ENCODE measurements at regions not wholly inside any gene's neighbourhood (a gene's known extent, or its start where the extent isn't known, plus 50 kb on each side); places are given as distances from the start of the nearest gene placed in this dataset.

GRCh38 chr18:24672165-24672941 is 211.9 kb downstream of the HRH4 start:
- H3K4me3 Mint-ChIP-seq, result no peak overlapping the region
- H3K27me3 Mint-ChIP-seq, result peaks cover 3% of the 10 kb centered on the region
- no peaks in the 10 kb centered on the region for H3K4me1 Mint-ChIP-seq
- H3K27ac Mint-ChIP-seq, result no peak overlapping the region
- no peaks in the 10 kb centered on the region for H3K9me3 Mint-ChIP-seq
- peaks cover 2% of the 10 kb centered on the region for H3K36me3 Mint-ChIP-seq

- Mint-ChIP-seq H3K4me3 (no peak overlapping the region), H3K9me3 (no peaks in the 10 kb centered on the region), H3K4me1 (no peaks in the 10 kb centered on the region), H3K27me3 (peaks cover 6% of the 10 kb centered on the region), H3K27ac (no peak overlapping the region), H3K36me3 (no peaks in the 10 kb centered on the region)
Observed at GRCh38 chr18:24674200-24674599, 213.8 kb downstream of the HRH4 start.

DNA sequence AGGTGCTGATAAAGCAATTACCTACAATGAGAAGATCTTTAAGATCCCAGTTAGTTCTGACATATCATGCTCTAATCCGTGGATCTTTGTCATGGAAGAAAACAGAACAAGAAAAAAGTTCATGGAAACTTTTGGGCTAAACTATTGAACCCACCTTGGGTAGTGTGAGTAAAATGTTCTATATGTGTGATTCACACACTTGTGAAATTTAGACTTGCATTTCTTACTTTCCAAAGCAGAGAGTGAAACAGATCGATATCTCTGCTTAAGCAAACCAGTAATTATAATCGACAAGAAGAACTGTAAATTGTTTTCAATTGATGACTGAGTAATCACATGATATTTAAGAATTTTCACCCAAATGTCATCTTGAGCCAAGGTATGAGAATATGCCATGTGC is 214.2 kb downstream of the HRH4 start:
- Mint-ChIP-seq H3K4me1 (no peaks in the 10 kb centered on the region), H3K27me3 (peaks cover 6% of the 10 kb centered on the region), H3K36me3 (no peaks in the 10 kb centered on the region), H3K27ac (no peak overlapping the region), H3K4me3 (no peak overlapping the region), H3K9me3 (no peaks in the 10 kb centered on the region)

- peaks cover 6% of the 10 kb centered on the region for H3K27me3 Mint-ChIP-seq
- no peak overlapping the region for H3K4me3 Mint-ChIP-seq
- H3K36me3 Mint-ChIP-seq, result no peaks in the 10 kb centered on the region
- no peak overlapping the region for H3K27ac Mint-ChIP-seq
- H3K4me1 Mint-ChIP-seq, result no peaks in the 10 kb centered on the region
- no peaks in the 10 kb centered on the region for H3K9me3 Mint-ChIP-seq
Observed at GRCh38 chr18:24677011-24677410, 216.6 kb downstream of the HRH4 start.

DNA sequence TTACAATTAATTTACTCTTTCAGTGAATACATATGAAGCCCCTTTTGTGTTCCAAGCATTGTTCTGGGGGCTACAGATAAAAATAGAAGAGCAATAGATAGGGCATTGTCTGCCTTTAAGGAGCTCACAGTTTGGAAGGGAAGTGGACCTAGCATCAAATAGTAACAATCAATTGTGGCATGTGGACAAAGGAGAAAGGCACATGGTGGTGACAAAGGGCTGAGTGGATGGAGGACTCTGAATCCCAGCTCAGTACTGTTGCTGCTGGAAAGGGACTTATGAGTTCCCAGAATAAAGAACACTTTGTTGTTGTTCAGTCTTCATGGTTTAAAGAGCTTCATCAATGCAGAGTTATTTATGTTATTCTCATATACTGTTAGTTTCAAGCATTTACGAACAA is 217.7 kb downstream of the HRH4 start:
- Mint-ChIP-seq H3K27ac (no peak overlapping the region), H3K27me3 (peaks cover 6% of the 10 kb centered on the region), H3K9me3 (no peaks in the 10 kb centered on the region), H3K4me1 (no peaks in the 10 kb centered on the region), H3K4me3 (no peak overlapping the region), H3K36me3 (no peaks in the 10 kb centered on the region)

DNA sequence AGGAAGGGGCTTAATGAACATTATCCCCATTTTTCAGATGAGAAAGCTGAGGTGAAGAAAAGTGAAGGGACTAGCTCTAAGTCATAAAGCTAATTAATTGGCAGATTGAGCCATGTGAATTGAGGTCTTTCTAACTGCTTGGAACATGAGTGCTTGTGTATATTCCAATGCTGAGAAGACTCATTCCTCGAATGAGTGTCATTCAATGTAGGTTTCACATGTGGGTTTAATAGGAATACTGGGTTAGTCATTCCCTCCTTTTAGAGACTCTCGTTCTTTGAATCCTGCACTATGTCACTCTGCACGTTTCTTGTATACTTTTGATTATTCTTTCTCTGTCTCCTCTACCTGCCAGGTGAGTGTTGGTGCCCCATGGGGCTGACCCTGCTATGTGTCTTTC is 218.2 kb downstream of the HRH4 start:
- H3K36me3 Mint-ChIP-seq, result no peaks in the 10 kb centered on the region
- H3K27ac Mint-ChIP-seq, result no peak overlapping the region
- H3K9me3 Mint-ChIP-seq, result no peaks in the 10 kb centered on the region
- peaks cover 6% of the 10 kb centered on the region for H3K27me3 Mint-ChIP-seq
- no peaks in the 10 kb centered on the region for H3K4me1 Mint-ChIP-seq
- no peak overlapping the region for H3K4me3 Mint-ChIP-seq

DNA sequence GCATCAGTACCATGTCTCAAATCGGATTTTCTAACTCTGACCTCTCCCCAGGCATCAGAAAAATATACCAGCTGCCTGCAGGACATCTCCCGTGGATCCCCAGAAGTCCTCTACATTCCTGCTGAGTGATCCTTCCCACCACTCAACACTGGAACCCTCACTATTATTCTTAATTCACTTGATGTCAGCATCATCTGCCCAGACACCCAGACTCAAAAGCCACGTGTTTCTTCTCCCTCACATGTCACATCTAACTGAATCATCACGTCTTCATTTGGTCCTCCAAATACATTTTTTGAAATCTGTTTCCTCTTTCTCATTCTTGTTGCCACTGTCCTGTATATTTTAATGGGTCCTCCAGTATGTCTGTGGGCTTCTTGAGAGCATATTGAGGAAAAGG is 218.6 kb downstream of the HRH4 start:
- no peaks in the 10 kb centered on the region for H3K9me3 Mint-ChIP-seq

GRCh38 chr18:24683925-24684324 is 223.5 kb downstream of the HRH4 start:
- no peaks in the 10 kb centered on the region for H3K36me3 Mint-ChIP-seq
- H3K27ac Mint-ChIP-seq, result no peak overlapping the region
- no peaks in the 10 kb centered on the region for H3K9me3 Mint-ChIP-seq
- H3K27me3 Mint-ChIP-seq, result peaks cover 3% of the 10 kb centered on the region
- H3K4me3 Mint-ChIP-seq, result no peak overlapping the region
- no peaks in the 10 kb centered on the region for H3K4me1 Mint-ChIP-seq

More for the DNA sequence above, 218.6 kb downstream of the HRH4 start:
- Mint-ChIP-seq H3K4me1 (no peaks in the 10 kb centered on the region), H3K27ac (no peak overlapping the region), H3K36me3 (no peaks in the 10 kb centered on the region), H3K4me3 (no peak overlapping the region), H3K27me3 (peaks cover 5% of the 10 kb centered on the region)

GRCh38 chr18:24685254-24685959 is 225.0 kb downstream of the HRH4 start:
- Mint-ChIP-seq H3K9me3 (no peaks in the 10 kb centered on the region), H3K27ac (no peak overlapping the region), H3K27me3 (no peaks in the 10 kb centered on the region), H3K4me3 (no peak overlapping the region), H3K36me3 (no peaks in the 10 kb centered on the region), H3K4me1 (no peaks in the 10 kb centered on the region)

DNA sequence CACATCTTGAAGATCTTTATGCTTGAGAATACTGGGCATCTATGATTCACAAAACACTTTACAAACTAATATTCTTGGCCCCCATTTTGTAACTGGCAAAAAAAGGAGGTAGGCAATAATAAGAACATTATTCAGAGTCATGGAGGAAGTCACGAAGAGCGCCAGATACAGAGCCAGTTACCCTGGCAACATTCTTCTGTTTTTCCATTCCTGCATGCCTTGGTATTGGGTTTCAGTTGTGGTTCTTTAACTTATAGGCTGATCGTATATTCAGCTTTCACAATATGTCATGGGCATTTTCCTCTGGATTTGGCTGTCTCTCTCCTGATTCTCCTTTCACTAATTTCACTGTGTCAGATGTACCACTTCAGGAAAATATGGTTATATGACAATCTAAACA is 234.7 kb downstream of the HRH4 start:
- Mint-ChIP-seq H3K9me3 (peaks cover 23% of the 10 kb centered on the region), H3K4me1 (no peaks in the 10 kb centered on the region), H3K27ac (no peak overlapping the region), H3K36me3 (peaks cover 1% of the 10 kb centered on the region), H3K27me3 (peaks cover 13% of the 10 kb centered on the region), H3K4me3 (no peak overlapping the region)

- no peak overlapping the region for H3K4me3 Mint-ChIP-seq
- no peaks in the 10 kb centered on the region for H3K36me3 Mint-ChIP-seq
- H3K27me3 Mint-ChIP-seq, result peaks cover 16% of the 10 kb centered on the region
- no peak overlapping the region for H3K27ac Mint-ChIP-seq
- peaks cover 12% of the 10 kb centered on the region for H3K9me3 Mint-ChIP-seq
- H3K4me1 Mint-ChIP-seq, result no peaks in the 10 kb centered on the region
Observed at GRCh38 chr18:24702001-24702515, 241.6 kb downstream of the HRH4 start.

GRCh38 chr18:24703316-24703715 is 242.9 kb downstream of the HRH4 start:
- Mint-ChIP-seq H3K27me3 (peaks cover 16% of the 10 kb centered on the region), H3K36me3 (no peaks in the 10 kb centered on the region), H3K4me3 (no peak overlapping the region), H3K9me3 (peaks cover 5% of the 10 kb centered on the region), H3K27ac (peak overlapping the region; percentile 1), H3K4me1 (no peaks in the 10 kb centered on the region)

GRCh38 chr18:24704946-24705630 is 244.7 kb downstream of the HRH4 start:
- H3K4me3 Mint-ChIP-seq, result no peak overlapping the region
- no peak overlapping the region for H3K27ac Mint-ChIP-seq
- no peaks in the 10 kb centered on the region for H3K36me3 Mint-ChIP-seq
- peaks cover 5% of the 10 kb centered on the region for H3K9me3 Mint-ChIP-seq
- H3K4me1 Mint-ChIP-seq, result no peaks in the 10 kb centered on the region
- H3K27me3 Mint-ChIP-seq, result peaks cover 9% of the 10 kb centered on the region

GRCh38 chr18:24710474-24710873 is 250.0 kb downstream of the HRH4 start:
- H3K27ac Mint-ChIP-seq, result no peak overlapping the region
- H3K4me1 Mint-ChIP-seq, result no peaks in the 10 kb centered on the region
- H3K36me3 Mint-ChIP-seq, result no peaks in the 10 kb centered on the region
- no peaks in the 10 kb centered on the region for H3K9me3 Mint-ChIP-seq
- H3K4me3 Mint-ChIP-seq, result no peak overlapping the region
- H3K27me3 Mint-ChIP-seq, result peaks cover 2% of the 10 kb centered on the region

- H3K27ac Mint-ChIP-seq, result no peak overlapping the region
- H3K4me1 Mint-ChIP-seq, result no peaks in the 10 kb centered on the region
- H3K9me3 Mint-ChIP-seq, result no peaks in the 10 kb centered on the region
- peaks cover 11% of the 10 kb centered on the region for H3K27me3 Mint-ChIP-seq
- H3K36me3 Mint-ChIP-seq, result no peaks in the 10 kb centered on the region
- H3K4me3 Mint-ChIP-seq, result no peak overlapping the region
Observed at GRCh38 chr18:24719791-24720190, 259.4 kb downstream of the HRH4 start.

DNA sequence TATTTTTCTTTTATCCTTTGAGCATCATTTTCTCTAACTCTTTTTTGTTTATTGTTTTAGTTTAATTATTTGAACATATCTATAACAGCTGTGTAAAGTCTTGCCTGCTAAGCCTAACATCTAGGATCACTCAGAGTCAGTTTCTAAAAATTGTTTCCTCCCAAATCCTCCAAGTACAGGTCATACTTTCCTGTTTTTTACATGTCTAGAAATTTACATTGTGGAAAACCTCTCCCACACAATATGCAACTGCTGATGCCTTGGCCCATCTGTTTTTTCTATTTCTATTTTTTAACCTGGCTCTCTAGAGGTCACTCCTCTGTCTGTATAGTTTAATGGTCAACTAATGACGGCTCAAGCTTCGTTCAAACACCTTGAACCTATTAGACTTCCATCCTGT is 261.0 kb downstream of the HRH4 start:
- Mint-ChIP-seq H3K4me1 (no peaks in the 10 kb centered on the region), H3K4me3 (no peak overlapping the region), H3K36me3 (no peaks in the 10 kb centered on the region), H3K9me3 (no peaks in the 10 kb centered on the region), H3K27me3 (peaks cover 11% of the 10 kb centered on the region), H3K27ac (no peak overlapping the region)

Data from activated naive CD4-positive, alpha-beta T cell treated with anti-CD3 and anti-CD28 coated beads, Interleukin-2, amount 50 U/mL, for 24 hours (primary cell).